ENCODE measurements at regions not wholly inside any gene's neighbourhood (a gene's known extent, or its start where the extent isn't known, plus 50 kb on each side); places are given as distances from the start of the nearest gene placed in this dataset.

DNA sequence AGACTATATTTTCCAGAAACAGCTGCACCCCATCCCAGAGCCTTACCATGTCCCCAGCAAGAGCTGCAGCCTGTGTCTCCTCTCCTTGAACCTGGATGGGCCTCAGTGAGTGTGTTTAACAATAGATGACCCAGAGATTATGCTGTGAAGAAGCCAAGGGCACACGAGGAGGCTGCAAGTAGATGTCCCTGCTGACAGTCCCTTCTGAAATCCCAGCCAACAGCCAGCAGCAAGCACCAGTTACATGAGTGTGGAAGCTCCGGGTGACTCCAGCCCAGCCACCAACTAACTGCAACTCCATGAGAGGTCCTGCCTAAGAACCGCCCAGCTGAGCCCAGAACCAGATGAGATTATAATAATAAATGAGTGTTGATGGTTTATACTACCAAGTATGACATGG, 191.7 kb downstream of the BCL11B start:
- Histone ChIP-seq H3K9me3 (ENCODE audit: control insufficient read depth in 3 of 3, low read length in 3 of 3) (peaks cover 0 to 2% (median 0%) of the 10 kb centered on the region in 3 donors), H3K4me3 (ENCODE audit: low read length in 3 of 3) (no peak overlapping the region), H3K36me3 (ENCODE audit: control insufficient read depth in 3 of 3, insufficient read depth in 3 of 3, low read length in 3 of 3) (no peaks in the 10 kb centered on the region), H3K27ac (ENCODE audit: low read depth, low read length) (no peak overlapping the region), H3K27me3 (ENCODE audit: control insufficient read depth in 3 of 3, insufficient read depth in 3 of 3, low read length in 3 of 3) (peaks cover 0 to 12% (median 8%) of the 10 kb centered on the region in 3 donors), H3K4me1 (ENCODE audit: control insufficient read depth in 3 of 3, insufficient read depth in 3 of 3, low read length in 3 of 3) (no peaks in the 10 kb centered on the region), H3K9ac (ENCODE audit: low read depth in 1 of 3, low read length in 3 of 3) (no peak overlapping the region)

DNA sequence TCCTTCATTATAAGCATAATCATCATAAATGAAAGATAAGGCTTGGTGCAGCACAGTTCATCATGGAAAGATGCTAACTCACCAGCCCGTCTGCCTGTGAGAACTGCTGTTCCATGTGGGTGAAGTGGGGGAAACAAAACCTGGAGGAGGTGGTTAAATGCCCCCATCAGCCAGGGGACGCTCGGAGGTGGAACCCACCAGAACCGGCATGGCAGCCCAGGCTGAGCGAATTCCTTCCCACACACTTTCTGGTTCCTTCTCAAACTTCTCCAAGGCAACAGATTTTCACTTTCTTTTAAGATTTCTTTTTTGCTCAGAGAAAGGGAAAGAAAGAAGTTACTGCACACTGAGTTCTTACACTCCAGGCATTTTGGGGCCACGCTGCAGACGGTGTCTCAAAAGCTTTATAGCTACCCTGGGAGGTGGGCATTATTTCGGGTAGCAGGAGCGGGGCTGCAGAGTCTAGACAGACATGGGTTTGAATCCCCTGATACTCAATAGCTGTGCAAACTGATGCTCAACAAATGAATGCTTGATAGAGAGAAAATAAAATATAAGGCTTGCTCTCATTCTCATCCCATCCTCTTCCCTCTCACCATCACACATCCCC, 190.7 kb downstream of the BCL11B start:
- Histone ChIP-seq H3K9me3 (ENCODE audit: control insufficient read depth in 3 of 3, low read length in 3 of 3) (peaks cover 0 to 2% (median 0%) of the 10 kb centered on the region in 3 donors), H3K4me1 (ENCODE audit: control insufficient read depth in 3 of 3, insufficient read depth in 3 of 3, low read length in 3 of 3) (no peaks in the 10 kb centered on the region), H3K36me3 (ENCODE audit: control insufficient read depth in 3 of 3, insufficient read depth in 3 of 3, low read length in 3 of 3) (no peaks in the 10 kb centered on the region), H3K4me3 (ENCODE audit: low read length in 3 of 3) (no peak overlapping the region), H3K27ac (ENCODE audit: low read depth, low read length) (no peak overlapping the region), H3K9ac (ENCODE audit: low read depth in 1 of 3, low read length in 3 of 3) (no peak overlapping the region), H3K27me3 (ENCODE audit: control insufficient read depth in 3 of 3, insufficient read depth in 3 of 3, low read length in 3 of 3) (peaks cover 0 to 12% (median 8%) of the 10 kb centered on the region in 3 donors)

DNA sequence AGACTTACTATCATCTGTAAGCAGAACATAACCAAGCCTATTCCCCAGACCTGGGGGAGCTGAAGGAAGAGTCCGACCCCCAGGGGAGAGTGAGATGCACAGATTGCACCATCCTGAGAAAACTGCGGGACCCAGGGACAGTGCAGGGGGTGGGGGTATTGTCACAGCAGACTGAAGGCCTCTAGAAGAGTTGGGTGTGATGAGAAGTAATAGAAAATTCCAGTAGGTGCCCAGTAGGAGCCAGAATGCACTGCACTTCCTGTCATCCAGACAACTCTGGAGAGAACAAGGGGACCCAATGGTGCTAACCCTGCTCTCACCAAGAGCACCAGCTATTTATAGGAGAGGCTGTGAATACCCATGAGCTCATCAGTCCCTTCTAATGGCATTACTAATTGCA, 190.1 kb downstream of the BCL11B start:
- H3K27ac ChIP-seq (ENCODE audit: low read depth, low read length): no peak overlapping the region
- H3K9ac ChIP-seq (ENCODE audit: low read depth in 1 of 3, low read length in 3 of 3): no peak overlapping the region
- H3K9me3 ChIP-seq (ENCODE audit: control insufficient read depth in 3 of 3, low read length in 3 of 3): peaks cover 0 to 2% (median 0%) of the 10 kb centered on the region in 3 donors
- H3K27me3 ChIP-seq (ENCODE audit: control insufficient read depth in 3 of 3, insufficient read depth in 3 of 3, low read length in 3 of 3): peaks cover 0 to 12% (median 8%) of the 10 kb centered on the region in 3 donors
- no peak overlapping the region for H3K4me3 ChIP-seq (ENCODE audit: low read length in 3 of 3)
- H3K4me1 ChIP-seq (ENCODE audit: control insufficient read depth in 3 of 3, insufficient read depth in 3 of 3, low read length in 3 of 3): no peaks in the 10 kb centered on the region
- no peaks in the 10 kb centered on the region for H3K36me3 ChIP-seq (ENCODE audit: control insufficient read depth in 3 of 3, insufficient read depth in 3 of 3, low read length in 3 of 3)

DNA sequence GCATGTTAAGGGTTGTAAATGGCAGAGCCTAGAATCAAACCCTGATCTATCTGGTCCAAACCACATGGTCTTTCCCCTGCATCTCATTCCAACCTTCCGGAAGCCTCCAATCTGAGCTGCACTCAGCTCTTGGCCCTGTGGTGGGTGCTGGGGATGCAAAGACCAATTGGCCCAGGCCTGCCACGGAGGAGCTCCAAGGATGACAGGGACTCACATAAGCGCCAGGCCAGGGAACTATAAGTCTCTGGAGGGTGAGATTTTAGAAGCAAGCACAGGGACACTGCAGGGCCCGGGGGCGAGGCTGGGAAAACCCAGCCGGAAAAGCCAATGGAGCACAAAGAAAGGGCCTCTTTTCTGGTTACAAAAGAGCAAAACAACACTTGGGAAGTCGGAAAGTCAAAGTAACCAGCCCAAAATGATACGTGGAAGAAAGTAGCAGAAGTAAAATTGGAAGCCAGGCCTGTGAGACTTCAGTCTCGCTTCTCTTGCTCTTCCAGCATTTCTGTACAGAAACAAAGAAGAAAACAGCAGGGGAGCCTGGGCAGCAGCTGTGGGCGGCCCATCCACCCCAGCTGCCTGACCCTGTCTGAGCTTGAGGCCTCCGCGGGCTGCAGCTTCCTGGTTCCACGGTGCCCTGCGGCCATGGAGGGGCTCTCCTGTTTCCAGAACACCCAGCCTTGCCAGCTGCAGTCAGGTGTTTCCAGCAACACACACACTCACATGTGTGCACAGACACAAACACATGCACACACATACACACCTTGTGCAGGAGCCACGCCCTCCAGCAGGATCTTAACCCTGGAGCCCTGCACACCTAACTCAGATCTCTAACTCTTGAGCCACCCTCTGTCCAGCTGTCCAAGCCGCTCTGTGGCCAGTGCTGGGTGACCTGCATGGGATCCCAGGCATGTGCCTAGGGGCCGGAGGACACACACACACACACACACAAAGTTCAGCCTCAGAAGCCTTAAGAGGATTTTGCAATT, 178.2 kb downstream of the BCL11B start:
- no peaks in the 10 kb centered on the region for H3K4me1 ChIP-seq (ENCODE audit: control insufficient read depth in 3 of 3, insufficient read depth in 3 of 3, low read length in 3 of 3)
- no peak overlapping the region for H3K4me3 ChIP-seq (ENCODE audit: low read length in 3 of 3)
- H3K9ac ChIP-seq (ENCODE audit: low read depth in 1 of 3, low read length in 3 of 3): no peak overlapping the region
- no peak overlapping the region for H3K27ac ChIP-seq (ENCODE audit: low read depth, low read length)
- no peaks in the 10 kb centered on the region for H3K36me3 ChIP-seq (ENCODE audit: control insufficient read depth in 3 of 3, insufficient read depth in 3 of 3, low read length in 3 of 3)
- H3K9me3 ChIP-seq (ENCODE audit: control insufficient read depth in 3 of 3, low read length in 3 of 3): no peaks in the 10 kb centered on the region
- peaks cover 0 to 3% (median 0%) of the 10 kb centered on the region in 3 donors for H3K27me3 ChIP-seq (ENCODE audit: control insufficient read depth in 3 of 3, insufficient read depth in 3 of 3, low read length in 3 of 3)

DNA sequence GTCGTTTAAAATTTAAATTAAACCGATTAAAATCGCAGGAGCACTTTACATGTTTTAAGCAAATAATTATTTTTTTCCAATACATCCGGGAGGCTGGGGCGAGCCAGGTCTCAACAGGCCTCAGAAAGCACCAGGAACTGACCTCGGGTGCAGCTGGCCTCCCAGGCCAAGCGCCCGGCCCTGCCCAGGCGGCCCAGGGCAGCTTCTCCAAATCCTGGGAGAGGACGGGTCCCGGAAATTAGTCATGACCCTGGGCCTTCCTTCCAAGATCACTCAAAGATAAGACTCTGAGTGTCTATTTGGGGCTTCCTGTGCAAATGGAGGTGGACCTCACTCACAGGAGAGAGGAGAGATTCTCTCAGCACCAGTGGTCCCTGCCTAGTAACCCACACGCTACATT, 177.1 kb downstream of the BCL11B start:
- no peaks in the 10 kb centered on the region for H3K36me3 ChIP-seq (ENCODE audit: control insufficient read depth in 3 of 3, insufficient read depth in 3 of 3, low read length in 3 of 3)
- no peaks in the 10 kb centered on the region for H3K4me1 ChIP-seq (ENCODE audit: control insufficient read depth in 3 of 3, insufficient read depth in 3 of 3, low read length in 3 of 3)
- H3K27ac ChIP-seq (ENCODE audit: low read depth, low read length): no peak overlapping the region
- H3K27me3 ChIP-seq (ENCODE audit: control insufficient read depth in 3 of 3, insufficient read depth in 3 of 3, low read length in 3 of 3): peaks cover 0 to 3% (median 0%) of the 10 kb centered on the region in 3 donors
- no peaks in the 10 kb centered on the region for H3K9me3 ChIP-seq (ENCODE audit: control insufficient read depth in 3 of 3, low read length in 3 of 3)
- no peak overlapping the region for H3K9ac ChIP-seq (ENCODE audit: low read depth in 1 of 3, low read length in 3 of 3)
- H3K4me3 ChIP-seq (ENCODE audit: low read length in 3 of 3): no peak overlapping the region

DNA sequence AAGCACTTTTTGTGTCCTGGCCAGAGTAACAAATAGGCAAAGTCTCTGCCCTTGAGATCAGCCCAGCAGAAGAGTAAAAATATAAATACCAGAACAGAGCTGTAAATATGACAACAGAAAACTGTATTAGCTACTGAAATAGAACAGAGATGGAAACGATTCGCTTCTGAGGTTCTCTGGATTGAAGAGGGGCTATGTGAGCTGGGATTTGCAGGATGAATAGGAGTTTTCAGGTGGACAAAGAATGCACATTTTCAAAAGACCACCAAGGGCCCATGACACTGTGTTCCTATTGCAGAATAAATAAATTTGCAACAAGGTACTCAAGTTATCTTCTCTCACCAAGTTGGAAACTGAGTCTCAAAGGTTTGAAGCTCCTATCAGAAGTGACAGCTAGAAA, 176.6 kb downstream of the BCL11B start:
- Histone ChIP-seq H3K36me3 (ENCODE audit: control insufficient read depth in 3 of 3, insufficient read depth in 3 of 3, low read length in 3 of 3) (no peaks in the 10 kb centered on the region), H3K27me3 (ENCODE audit: control insufficient read depth in 3 of 3, insufficient read depth in 3 of 3, low read length in 3 of 3) (peaks cover 0 to 3% (median 0%) of the 10 kb centered on the region in 3 donors), H3K4me1 (ENCODE audit: control insufficient read depth in 3 of 3, insufficient read depth in 3 of 3, low read length in 3 of 3) (no peaks in the 10 kb centered on the region), H3K4me3 (ENCODE audit: low read length in 3 of 3) (no peak overlapping the region), H3K9me3 (ENCODE audit: control insufficient read depth in 3 of 3, low read length in 3 of 3) (no peaks in the 10 kb centered on the region), H3K9ac (ENCODE audit: low read depth in 1 of 3, low read length in 3 of 3) (no peak overlapping the region), H3K27ac (ENCODE audit: low read depth, low read length) (no peak overlapping the region)

DNA sequence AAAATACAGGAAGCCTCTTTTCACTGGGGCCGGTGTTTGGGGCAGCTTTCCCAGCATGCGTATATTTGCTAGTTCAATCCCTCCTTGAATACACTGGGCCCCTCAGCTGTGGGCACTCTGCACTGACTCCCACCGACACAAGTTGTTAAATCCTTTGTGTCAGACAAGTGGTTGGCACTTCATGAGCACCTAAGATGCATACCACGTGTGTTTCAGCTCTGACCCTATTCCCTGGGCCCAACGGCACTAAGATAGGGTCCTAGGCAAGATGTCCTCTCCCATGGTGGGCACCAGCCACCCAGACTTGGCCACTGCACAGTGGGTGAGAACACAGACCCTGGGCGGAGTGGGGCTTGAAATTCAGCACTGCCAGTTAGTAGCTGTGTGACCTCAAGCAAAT, 173.8 kb downstream of the BCL11B start:
- Histone ChIP-seq H3K27ac (ENCODE audit: low read depth, low read length) (no peak overlapping the region), H3K9ac (ENCODE audit: low read depth in 1 of 3, low read length in 3 of 3) (no peak overlapping the region), H3K4me1 (ENCODE audit: control insufficient read depth in 3 of 3, insufficient read depth in 3 of 3, low read length in 3 of 3) (no peaks in the 10 kb centered on the region), H3K27me3 (ENCODE audit: control insufficient read depth in 3 of 3, insufficient read depth in 3 of 3, low read length in 3 of 3) (peaks cover 0 to 3% (median 0%) of the 10 kb centered on the region in 3 donors), H3K36me3 (ENCODE audit: control insufficient read depth in 3 of 3, insufficient read depth in 3 of 3, low read length in 3 of 3) (no peaks in the 10 kb centered on the region), H3K4me3 (ENCODE audit: low read length in 3 of 3) (no peak overlapping the region), H3K9me3 (ENCODE audit: control insufficient read depth in 3 of 3, low read length in 3 of 3) (no peaks in the 10 kb centered on the region)

DNA sequence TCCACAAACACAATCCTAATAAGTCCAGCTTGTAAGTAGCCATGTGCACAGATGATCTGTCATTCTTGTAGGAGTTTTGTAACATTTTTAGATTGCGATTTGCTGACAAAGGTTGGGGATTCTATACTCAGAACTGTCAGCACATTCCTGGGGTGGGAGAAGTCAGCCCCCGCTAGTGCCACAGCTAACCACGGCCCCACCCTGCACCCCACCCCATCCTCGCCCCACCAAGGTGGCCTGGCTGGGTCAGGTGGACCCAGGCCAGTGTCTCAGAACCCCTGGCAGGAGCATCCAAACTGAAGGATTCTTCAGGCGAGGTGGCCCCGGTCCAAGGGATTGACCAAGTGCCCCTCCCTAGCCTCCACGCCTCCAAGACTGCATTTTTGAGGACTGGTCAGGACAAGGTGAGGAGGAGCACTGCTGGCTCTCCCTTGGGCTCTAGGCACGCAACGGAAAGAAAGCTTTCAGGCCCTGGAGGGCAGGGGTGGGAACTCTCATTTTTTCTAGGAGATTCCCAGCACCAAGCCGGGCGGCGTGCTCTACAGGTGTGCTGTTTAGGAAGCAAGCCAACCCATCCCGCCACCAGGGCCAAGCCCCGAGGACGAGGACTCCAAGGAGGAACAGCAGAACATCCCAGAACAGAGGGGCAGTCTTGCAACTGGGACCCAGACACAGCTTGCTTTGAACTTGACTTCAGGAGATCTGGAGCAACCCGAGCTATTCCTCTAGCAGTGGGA, 172.8 kb downstream of the BCL11B start:
- Histone ChIP-seq H3K9ac (ENCODE audit: low read depth in 1 of 3, low read length in 3 of 3) (no peak overlapping the region), H3K4me1 (ENCODE audit: control insufficient read depth in 3 of 3, insufficient read depth in 3 of 3, low read length in 3 of 3) (no peaks in the 10 kb centered on the region), H3K9me3 (ENCODE audit: control insufficient read depth in 3 of 3, low read length in 3 of 3) (no peaks in the 10 kb centered on the region), H3K27ac (ENCODE audit: low read depth, low read length) (no peak overlapping the region), H3K4me3 (ENCODE audit: low read length in 3 of 3) (no peak overlapping the region), H3K36me3 (ENCODE audit: control insufficient read depth in 3 of 3, insufficient read depth in 3 of 3, low read length in 3 of 3) (no peaks in the 10 kb centered on the region), H3K27me3 (ENCODE audit: control insufficient read depth in 3 of 3, insufficient read depth in 3 of 3, low read length in 3 of 3) (peaks cover 0 to 3% (median 0%) of the 10 kb centered on the region in 3 donors)

DNA sequence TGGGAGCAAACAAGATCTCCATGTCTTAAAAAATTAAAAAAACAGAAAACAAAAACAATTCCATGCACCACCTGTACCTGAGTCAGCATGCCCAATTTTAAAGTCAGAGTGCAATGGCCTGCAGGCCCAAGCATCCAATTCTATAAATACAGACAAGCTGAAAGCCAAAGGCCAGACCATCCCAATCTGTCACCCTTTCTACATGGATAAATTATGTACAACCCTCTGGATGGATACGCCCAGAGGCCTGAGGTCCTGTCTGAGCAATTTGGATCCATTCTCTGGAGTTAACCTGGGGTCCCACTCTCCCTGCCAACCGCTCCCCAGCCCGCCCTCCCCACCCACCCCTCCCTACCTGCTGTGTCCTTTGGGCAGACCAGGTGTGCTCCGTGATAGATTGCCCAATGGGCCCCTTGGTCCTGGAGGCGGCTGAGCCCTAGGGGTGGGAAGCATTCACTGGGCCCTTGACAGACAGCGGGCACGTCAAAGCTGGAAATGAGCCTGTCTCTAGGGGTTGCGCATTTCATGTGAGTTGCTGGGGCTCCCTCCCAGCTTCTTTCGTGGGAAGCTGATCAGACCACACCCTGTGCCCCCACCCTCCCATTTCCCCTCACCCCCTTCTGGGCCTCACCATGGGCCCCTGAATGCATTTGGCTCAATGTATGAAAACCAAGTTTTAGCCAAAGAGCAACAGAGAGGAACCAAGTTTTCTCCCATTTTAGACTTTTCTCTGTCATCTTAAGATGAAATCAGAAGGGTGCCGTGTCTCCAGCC, 171.3 kb downstream of the BCL11B start:
- Histone ChIP-seq H3K4me1 (ENCODE audit: control insufficient read depth in 3 of 3, insufficient read depth in 3 of 3, low read length in 3 of 3) (no peaks in the 10 kb centered on the region), H3K27me3 (ENCODE audit: control insufficient read depth in 3 of 3, insufficient read depth in 3 of 3, low read length in 3 of 3) (peaks cover 0 to 3% (median 0%) of the 10 kb centered on the region in 3 donors), H3K9me3 (ENCODE audit: control insufficient read depth in 3 of 3, low read length in 3 of 3) (peaks cover under 1 to 5% (median under 1%) of the 10 kb centered on the region in 3 donors), H3K4me3 (ENCODE audit: low read length in 3 of 3) (no peak overlapping the region), H3K9ac (ENCODE audit: low read depth in 1 of 3, low read length in 3 of 3) (no peak overlapping the region), H3K36me3 (ENCODE audit: control insufficient read depth in 3 of 3, insufficient read depth in 3 of 3, low read length in 3 of 3) (no peaks in the 10 kb centered on the region), H3K27ac (ENCODE audit: low read depth, low read length) (no peak overlapping the region)

All from skeletal muscle tissue (tissue), 3 donors.